SK-N-SH treated with all-trans-retinoic acid at 6 μM for 48 hours (cell line): ENCODE measurements at regions not wholly inside any gene's neighbourhood (a gene's known extent, or its start where the extent isn't known, plus 50 kb on each side); places are given as distances from the start of the nearest gene placed in this dataset.

ENCODE experiments used
- ATAC-seq: fragments of 200-7000 bp; cut with Tn5 transposase; 3 replicates; pipeline ENCODE4 v1.9.1; 2020; ENCODE audit warnings: mild to moderate bottlenecking, moderate library complexity
- ARNTL ChIP-seq: fragments of 450-650 bp; formaldehyde crosslinking; IDR thresholded peaks from 2 replicates; pipeline ENCODE4 v1.5.0; 2020; ENCODE audit warnings: low read depth, mild to moderate bottlenecking, moderate library complexity, borderline replicate concordance
- CREB5 ChIP-seq: fragments of 250-450 bp; sonication (Bioruptor Pico); IDR thresholded peaks from 2 replicates; pipeline ENCODE4 v1.5.1; 2020; ENCODE audit warnings: low read depth, mild to moderate bottlenecking, moderate library complexity
- CSRNP3 ChIP-seq: fragments of 250-450 bp; sonication (Bioruptor Pico); IDR thresholded peaks from 2 replicates; pipeline ENCODE4 v1.5.1; 2021; ENCODE audit warnings: mild to moderate bottlenecking, moderate library complexity
- ESRRG ChIP-seq: fragments of 250-450 bp; sonication (Bioruptor Pico); IDR thresholded peaks from 2 replicates; pipeline ENCODE4 v1.6.1; 2021; ENCODE audit warnings: mild to moderate bottlenecking
- GLIS3 ChIP-seq: fragments of 250-450 bp; sonication (Bioruptor Pico); IDR thresholded peaks from 2 replicates; pipeline ENCODE4 v1.5.0; 2020; ENCODE audit warnings: mild to moderate bottlenecking, moderate library complexity
- ISL1 ChIP-seq: fragments of 250-450 bp; sonication (Bioruptor Pico); IDR thresholded peaks from 2 replicates; pipeline ENCODE4 v2.1.2; 2022; ENCODE audit warnings: mild to moderate bottlenecking, moderate library complexity
- OSR1 ChIP-seq: fragments of 250-450 bp; sonication (Bioruptor Pico); IDR thresholded peaks from 2 replicates; pipeline ENCODE4 v1.8.0; 2022; ENCODE audit warnings: moderate library complexity, mild to moderate bottlenecking, inconsistent platforms
- PATZ1 ChIP-seq: fragments of 250-450 bp; sonication (Bioruptor Pico); IDR thresholded peaks from 2 replicates; pipeline ENCODE4 v1.8.0; 2020; ENCODE audit warnings: mild to moderate bottlenecking, moderate library complexity, borderline replicate concordance
- PPARA ChIP-seq: fragments of 250-450 bp; sonication (Bioruptor Pico); IDR thresholded peaks from 2 replicates; pipeline ENCODE4 v1.5.0; 2020; ENCODE audit warnings: mild to moderate bottlenecking, borderline replicate concordance
- RARB ChIP-seq: fragments of 250-450 bp; sonication (Bioruptor Pico); IDR thresholded peaks from 2 replicates; pipeline ENCODE4 v1.8.0; 2021; ENCODE audit warnings: mild to moderate bottlenecking, moderate library complexity
- SNAI2 ChIP-seq: fragments of 250-450 bp; sonication (Bioruptor Pico); IDR thresholded peaks from 2 replicates; pipeline ENCODE4 v1.5.0; 2020; ENCODE audit warnings: mild to moderate bottlenecking, moderate library complexity
- TCF4 ChIP-seq: fragments of 250-450 bp; sonication (Bioruptor Pico); IDR thresholded peaks from 2 replicates; pipeline ENCODE4 v1.8.0; 2021; ENCODE audit warnings: mild to moderate bottlenecking, moderate library complexity, borderline replicate concordance
- TOX ChIP-seq: fragments of 250-450 bp; sonication (Bioruptor Pico); IDR thresholded peaks from 2 replicates; pipeline ENCODE4 v1.8.0; 2021; ENCODE audit warnings: mild to moderate bottlenecking, moderate library complexity, borderline replicate concordance
- TSHZ2 ChIP-seq: fragments of 250-450 bp; sonication (Bioruptor Pico); IDR thresholded peaks from 2 replicates; pipeline ENCODE4 v1.5.0; 2020; ENCODE audit warnings: mild to moderate bottlenecking, moderate library complexity
- ZNF565 ChIP-seq: fragments of 450-650 bp; formaldehyde crosslinking; conservative IDR thresholded peaks from 2 replicates; pipeline ENCODE4 v1.5.0; 2020; ENCODE audit warnings: low read depth, mild to moderate bottlenecking, moderate library complexity
- ZNF70 ChIP-seq: fragments of 450-650 bp; formaldehyde crosslinking; IDR thresholded peaks from 2 replicates; pipeline ENCODE4 v1.5.0; 2020; ENCODE audit warnings: mild to moderate bottlenecking, moderate library complexity
- ZNF8 ChIP-seq: fragments of 450-650 bp; formaldehyde crosslinking; IDR thresholded peaks from 2 replicates; pipeline ENCODE4 v1.5.0; 2020; ENCODE audit warnings: mild to moderate bottlenecking, moderate library complexity

GRCh38 chrX:26952213-26952612, 510.9 kb downstream of the PPP4R3C start:
- no peak for TF ChIP-seq TCF4 (CRISPR knock-in tag)
- ATAC-seq: no peak

- ATAC-seq: no peak
- TF ChIP-seq ISL1: no peak
- TF ChIP-seq TSHZ2 (CRISPR knock-in tag): no peak
- TF ChIP-seq ESRRG (CRISPR knock-in tag): no peak
- TF ChIP-seq CSRNP3 (CRISPR knock-in tag): no peak
- no peak for TF ChIP-seq PATZ1
Observed at GRCh38 chrX:26927419-26927818, 535.7 kb downstream of the PPP4R3C start.

- ATAC-seq: no peak
- no peak for TF ChIP-seq ISL1
- no peak for TF ChIP-seq SNAI2 (CRISPR knock-in tag)
- no peak for TF ChIP-seq CREB5 (CRISPR knock-in tag)
- no peak for TF ChIP-seq ZNF70
- no peak for TF ChIP-seq OSR1 (CRISPR knock-in tag)
- TF ChIP-seq RARB: no peak
- TF ChIP-seq GLIS3 (CRISPR knock-in tag): no peak
- TF ChIP-seq TOX (CRISPR knock-in tag): no peak
- TF ChIP-seq PPARA (CRISPR knock-in tag): no peak
- TF ChIP-seq PATZ1: no peak
- no peak for TF ChIP-seq ARNTL (CRISPR knock-in tag)
- no peak for TF ChIP-seq ZNF8
- TF ChIP-seq ZNF565 (CRISPR knock-in tag): no peak
- TF ChIP-seq, all 23 proteins: peak for 0
Observed at GRCh38 chrX:26925088-26925487, 538.1 kb downstream of the PPP4R3C start.

- TF ChIP-seq PPARA (CRISPR knock-in tag) (no peak), ZNF565 (CRISPR knock-in tag) (no peak), CSRNP3 (CRISPR knock-in tag) (no peak), ZNF8 (no peak), ESRRG (CRISPR knock-in tag) (no peak), ARNTL (CRISPR knock-in tag) (no peak)
- ATAC-seq: no peak
Observed at GRCh38 chrX:26922278-26922677, 540.9 kb downstream of the PPP4R3C start.
